AG04450 (cell line): ENCODE measurements at regions not wholly inside any gene's neighbourhood (a gene's known extent, or its start where the extent isn't known, plus 50 kb on each side); places are given as distances from the start of the nearest gene placed in this dataset.

Experiments used
- CTCF ChIA-PET: fragments of 300-600, 350-600 bp; formaldehyde crosslinking; extraction: SDS; loops from one replicate; lab custom pipeline; 2022; ENCODE audit warnings: antibody characterized with exemption, inconsistent platforms; lab: Charles Lee
- POLR2A ChIA-PET: fragments of 350-600 bp; formaldehyde crosslinking; extraction: SDS; loops from one replicate; lab custom pipeline; 2021; ENCODE audit warnings: antibody characterized with exemption, inconsistent platforms; lab: Yijun Ruan, JAX
- DNase-seq: peaks from one replicate; pipeline ENCODE4 v3.0.0-alpha.2; 2011; ENCODE audit warnings: low read depth, low spot score
- H3K27ac ChIP-seq: one replicate; pipeline ENCODE4 v1.5.1; 2012; ENCODE audit warnings: low read depth, low read length, control low read depth
- H3K27me3 ChIP-seq: one replicate; pipeline ENCODE4 v1.6.0; 2012; ENCODE audit warnings: low read length; ENCODE audit not compliant: control insufficient read depth, insufficient read depth
- H3K4me3 ChIP-seq: 2 replicates; pipeline ENCODE4 v1.5.1; 2011; ENCODE audit warnings: mild to moderate bottlenecking, low read depth, low read length, control low read depth
- H3K9me3 ChIP-seq: 2 replicates; pipeline ENCODE4 v1.5.1; 2012; ENCODE audit warnings: low read length; ENCODE audit not compliant: control insufficient read depth, insufficient read depth
- TF ChIP-seq, protein P1 (sequence below): IDR thresholded peaks from 2 replicates; pipeline ENCODE4 v1.5.1; 2011; ENCODE audit warnings: low read depth, low read length, control low read depth, inconsistent platforms

DNA sequence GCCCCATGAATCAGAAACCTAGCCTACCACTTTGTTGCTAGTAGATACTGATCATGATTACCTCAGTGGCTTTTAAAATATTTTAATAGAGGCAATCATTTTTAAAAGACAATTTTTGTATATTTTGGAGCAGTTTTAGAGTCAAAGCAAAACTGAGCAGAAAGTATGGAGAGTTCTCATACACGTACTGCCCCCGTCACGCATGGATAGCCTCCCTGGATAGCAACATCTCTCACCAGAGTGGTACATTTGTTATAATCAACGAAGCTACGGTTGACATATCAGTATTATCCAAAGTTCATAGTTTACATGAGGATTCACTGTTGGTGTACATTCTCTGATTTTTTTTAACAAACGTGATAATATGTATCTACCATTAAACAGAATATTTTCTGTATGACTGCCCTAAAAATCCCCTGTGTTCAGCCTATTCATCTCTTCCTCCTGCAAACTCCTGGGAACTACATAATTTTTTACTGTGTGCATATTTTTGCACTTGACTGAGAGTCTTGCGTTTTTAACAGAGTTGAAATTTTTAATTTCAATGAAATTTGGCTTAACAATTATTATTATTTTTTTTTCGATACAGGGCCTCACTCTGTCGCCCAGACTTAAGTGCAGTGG is 1436.8 kb upstream of the PCDH9 start:
- ChIA-PET POLR2A (no interaction called here), CTCF (no interaction called here)
- Histone ChIP-seq H3K27ac (no peak overlapping the region), H3K27me3 (no peaks in the 10 kb centered on the region), H3K9me3 (no peaks in the 10 kb centered on the region), H3K4me3 (no peak overlapping the region)
- DNase-seq = no peak
- TF ChIP-seq, protein P1, sequence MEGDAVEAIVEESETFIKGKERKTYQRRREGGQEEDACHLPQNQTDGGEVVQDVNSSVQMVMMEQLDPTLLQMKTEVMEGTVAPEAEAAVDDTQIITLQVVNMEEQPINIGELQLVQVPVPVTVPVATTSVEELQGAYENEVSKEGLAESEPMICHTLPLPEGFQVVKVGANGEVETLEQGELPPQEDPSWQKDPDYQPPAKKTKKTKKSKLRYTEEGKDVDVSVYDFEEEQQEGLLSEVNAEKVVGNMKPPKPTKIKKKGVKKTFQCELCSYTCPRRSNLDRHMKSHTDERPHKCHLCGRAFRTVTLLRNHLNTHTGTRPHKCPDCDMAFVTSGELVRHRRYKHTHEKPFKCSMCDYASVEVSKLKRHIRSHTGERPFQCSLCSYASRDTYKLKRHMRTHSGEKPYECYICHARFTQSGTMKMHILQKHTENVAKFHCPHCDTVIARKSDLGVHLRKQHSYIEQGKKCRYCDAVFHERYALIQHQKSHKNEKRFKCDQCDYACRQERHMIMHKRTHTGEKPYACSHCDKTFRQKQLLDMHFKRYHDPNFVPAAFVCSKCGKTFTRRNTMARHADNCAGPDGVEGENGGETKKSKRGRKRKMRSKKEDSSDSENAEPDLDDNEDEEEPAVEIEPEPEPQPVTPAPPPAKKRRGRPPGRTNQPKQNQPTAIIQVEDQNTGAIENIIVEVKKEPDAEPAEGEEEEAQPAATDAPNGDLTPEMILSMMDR = no peak

DNA sequence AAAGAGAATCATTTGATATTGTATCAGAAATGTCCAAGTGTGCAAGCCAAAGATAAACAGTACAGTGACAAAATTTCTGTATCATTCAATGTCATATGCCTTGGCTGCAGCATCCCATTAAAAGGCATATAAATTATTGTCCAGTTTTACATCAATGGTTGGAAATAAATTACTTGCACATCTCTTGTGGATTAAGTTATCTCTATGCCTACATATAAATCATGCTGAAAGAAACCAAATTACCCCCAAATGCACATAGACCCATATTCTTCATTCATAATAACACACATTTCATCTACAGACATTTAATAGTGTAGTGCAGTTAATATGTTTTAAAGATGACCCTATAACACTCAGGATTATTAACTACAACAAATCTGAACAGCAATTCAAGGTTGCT is 1415.7 kb upstream of the PCDH9 start:
- POLR2A ChIA-PET = no interaction called here
- CTCF ChIA-PET = no interaction called here
- Histone ChIP-seq H3K27me3 (no peaks in the 10 kb centered on the region), H3K4me3 (no peak overlapping the region), H3K9me3 (no peaks in the 10 kb centered on the region), H3K27ac (no peak overlapping the region)
- no peak for DNase-seq
- TF ChIP-seq, protein P1 = no peak

DNA sequence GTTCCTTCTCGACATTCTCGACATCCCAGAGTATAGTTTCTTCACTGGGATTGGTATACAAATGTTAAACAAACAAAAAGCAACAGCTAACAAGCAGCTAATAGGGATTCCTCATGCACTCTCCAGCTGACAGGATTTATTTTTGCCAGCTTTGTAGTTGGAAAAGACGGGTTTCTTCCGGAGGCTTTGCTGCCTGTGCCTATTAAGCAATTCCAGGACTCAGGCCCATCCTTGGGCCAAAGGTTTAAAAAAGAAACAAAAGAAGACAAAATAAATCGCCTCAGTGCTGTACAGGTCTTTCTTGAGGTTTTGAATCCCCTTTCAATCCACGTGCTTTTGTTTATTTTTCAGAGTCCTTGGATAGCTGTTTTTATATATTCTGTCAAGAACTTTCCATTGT is 1414.5 kb upstream of the PCDH9 start:
- H3K9me3 ChIP-seq = no peaks in the 10 kb centered on the region
- ChIA-PET POLR2A (no interaction called here), CTCF (no interaction called here)
- H3K27ac ChIP-seq = no peak overlapping the region
- H3K4me3 ChIP-seq = no peak overlapping the region
- no peak for DNase-seq
- H3K27me3 ChIP-seq = no peaks in the 10 kb centered on the region
- TF ChIP-seq, protein P1 = no peak

DNA sequence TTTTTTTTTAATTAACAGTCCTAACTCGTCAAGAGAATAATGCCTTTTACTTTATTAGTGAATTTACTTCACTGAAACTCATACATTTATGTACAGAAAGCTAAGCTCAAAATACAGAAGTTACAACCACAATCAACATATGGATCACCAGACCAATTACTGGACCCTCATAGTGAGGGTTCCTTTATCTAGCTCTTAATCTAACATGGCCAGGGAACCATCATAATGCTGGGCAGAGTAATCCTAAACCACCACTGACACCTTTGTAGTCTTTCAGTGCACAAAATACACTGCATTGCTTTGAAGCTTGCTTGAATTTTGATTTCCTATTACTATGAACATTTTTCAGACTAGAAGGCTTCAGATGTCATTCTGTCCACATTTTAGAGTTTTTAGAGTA is 1406.6 kb upstream of the PCDH9 start:
- DNase-seq = no peak
- TF ChIP-seq, protein P1 = no peak
- peaks cover 4% of the 10 kb centered on the region for H3K9me3 ChIP-seq
- ChIA-PET POLR2A (no interaction called here), CTCF (no interaction called here)
- no peak overlapping the region for H3K27ac ChIP-seq
- H3K27me3 ChIP-seq = no peaks in the 10 kb centered on the region
- no peak overlapping the region for H3K4me3 ChIP-seq

DNA sequence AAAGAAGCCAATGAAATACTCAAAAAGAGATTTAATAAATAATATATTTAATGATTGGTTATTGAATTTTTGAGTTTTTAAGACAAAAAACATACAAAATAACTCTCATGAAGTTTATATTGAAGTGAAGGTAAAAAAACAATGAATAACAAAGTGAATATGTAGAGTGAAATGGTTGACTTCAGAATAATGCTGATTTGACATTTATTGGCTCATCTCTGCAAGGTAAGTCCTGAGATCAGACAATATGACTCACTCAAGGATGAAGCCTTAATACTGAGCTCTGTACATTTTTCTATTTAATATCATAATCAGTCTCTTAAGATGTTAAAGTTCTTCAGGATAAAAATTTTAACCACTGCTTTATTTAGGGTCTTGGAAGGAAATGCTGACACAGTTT is 1398.9 kb upstream of the PCDH9 start:
- CTCF ChIA-PET = no interaction called here
- no peak for DNase-seq
- TF ChIP-seq, protein P1 = no peak

More for the DNA sequence above, 1398.9 kb upstream of the PCDH9 start:
- POLR2A ChIA-PET = no interaction called here
- Histone ChIP-seq H3K27me3 (no peaks in the 10 kb centered on the region), H3K27ac (no peak overlapping the region), H3K4me3 (no peak overlapping the region), H3K9me3 (no peaks in the 10 kb centered on the region)
